GM19438 (cell line): ENCODE measurements at regions not wholly inside any gene's neighbourhood (a gene's known extent, or its start where the extent isn't known, plus 50 kb on each side); places are given as distances from the start of the nearest gene placed in this dataset.

Experiments
- ATAC-seq: cut with Tn5 transposase; IDR thresholded peaks from one replicate; pipeline ENCODE4 v1.9.1; 2021; ENCODE audit warnings: low read depth; ENCODE audit not compliant: unreplicated experiment

DNA sequence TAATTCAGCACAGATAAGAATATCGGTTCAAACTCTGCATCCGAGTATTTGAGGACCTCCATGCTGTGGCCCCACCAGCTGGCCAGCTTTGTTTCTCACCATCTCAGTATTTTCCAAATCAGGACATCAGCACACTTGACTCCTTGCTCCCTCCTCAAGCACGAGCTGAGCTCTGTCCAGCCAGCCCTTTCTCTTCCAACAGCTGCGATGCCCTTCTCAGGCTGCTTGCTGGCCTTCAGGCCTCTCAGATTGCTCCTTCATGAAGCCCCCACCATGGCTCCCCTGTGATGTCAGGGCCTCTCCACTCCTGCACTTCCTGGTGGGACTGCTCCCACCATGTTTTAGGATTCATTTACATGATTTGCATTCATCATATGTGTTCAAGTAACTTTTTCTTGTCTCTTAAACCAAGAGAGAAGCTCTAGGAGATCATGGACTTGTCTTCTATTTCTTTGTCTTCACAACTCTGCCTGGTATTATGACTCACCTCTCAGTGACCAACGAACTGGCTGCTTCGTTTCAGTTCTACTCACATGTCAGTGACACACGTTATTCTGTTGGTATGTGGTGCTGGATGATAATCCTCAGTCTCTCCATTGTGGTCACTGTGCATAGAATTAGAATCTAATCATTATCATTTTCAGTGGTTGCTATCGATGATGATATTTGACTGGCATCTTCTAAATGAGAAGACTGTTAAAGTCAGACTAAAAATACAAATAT, 471.7 kb downstream of the EFNB2 start:
- ATAC-seq, result no peak

DNA sequence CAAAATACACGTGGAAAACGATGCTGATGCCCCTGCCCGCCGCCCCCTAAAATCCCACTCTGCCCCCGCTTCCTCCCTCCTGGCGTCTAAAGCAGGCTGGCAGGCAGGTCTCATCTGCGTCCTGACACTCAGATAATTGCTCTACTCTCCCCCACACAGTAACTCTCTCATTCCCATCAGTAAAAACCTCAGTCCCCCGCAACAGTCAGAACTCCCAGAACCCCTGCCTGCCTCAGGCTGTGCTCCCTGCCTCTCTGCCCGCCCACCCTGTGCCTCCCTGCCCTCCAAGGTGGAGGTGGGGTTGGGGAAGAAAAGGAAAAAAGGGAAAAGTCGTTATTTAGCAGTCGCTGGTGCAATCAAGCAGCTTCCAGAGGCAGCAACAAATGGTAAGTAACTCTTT, 473.7 kb downstream of the EFNB2 start:
- no peak for ATAC-seq

DNA sequence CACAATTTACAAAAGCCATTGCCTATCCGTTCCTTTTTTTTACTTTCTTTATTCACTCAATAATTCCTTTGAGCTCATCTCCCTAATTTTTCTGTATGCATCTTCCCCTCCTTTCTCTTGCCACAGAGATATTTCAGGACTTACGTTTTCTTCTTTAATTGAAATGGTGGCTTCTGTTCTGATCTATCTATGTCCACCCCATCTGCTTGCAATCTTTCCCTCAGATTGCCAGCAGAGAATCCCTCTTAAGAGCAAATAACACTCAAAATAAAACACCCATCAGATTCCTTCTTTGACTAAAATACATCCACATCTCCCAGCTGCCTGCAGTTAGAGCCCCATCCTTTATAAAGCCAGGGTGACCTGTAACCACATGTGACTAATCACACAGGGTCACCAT, 478.6 kb downstream of the EFNB2 start:
- ATAC-seq, result no peak

DNA sequence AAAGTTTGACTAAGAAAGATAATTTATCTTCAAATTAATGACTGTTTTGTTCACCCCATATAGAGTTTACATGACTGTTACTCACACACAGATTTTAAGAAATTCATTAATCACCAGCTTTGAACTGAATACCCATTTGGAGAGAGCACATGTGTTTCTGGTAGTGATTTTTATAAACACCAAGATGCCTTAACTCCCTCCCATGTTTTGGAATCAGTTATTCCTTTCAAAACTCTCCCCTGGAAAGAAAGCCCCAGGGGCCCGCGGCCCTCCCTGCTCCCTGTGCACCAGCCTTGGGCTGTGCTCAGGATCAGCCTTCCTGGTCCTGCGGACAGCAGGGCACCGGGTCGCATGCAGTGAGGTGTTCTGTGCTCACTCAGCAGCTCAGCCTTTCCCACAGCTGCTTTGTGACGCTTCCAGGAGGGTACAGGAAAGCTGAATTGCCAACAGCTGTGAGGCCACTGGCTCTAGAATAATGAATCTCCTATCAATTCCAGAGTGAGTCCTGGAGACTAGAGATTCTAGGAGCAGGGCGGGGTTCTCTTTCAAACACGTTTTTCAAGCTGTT, 483.2 kb downstream of the EFNB2 start:
- no peak for ATAC-seq

DNA sequence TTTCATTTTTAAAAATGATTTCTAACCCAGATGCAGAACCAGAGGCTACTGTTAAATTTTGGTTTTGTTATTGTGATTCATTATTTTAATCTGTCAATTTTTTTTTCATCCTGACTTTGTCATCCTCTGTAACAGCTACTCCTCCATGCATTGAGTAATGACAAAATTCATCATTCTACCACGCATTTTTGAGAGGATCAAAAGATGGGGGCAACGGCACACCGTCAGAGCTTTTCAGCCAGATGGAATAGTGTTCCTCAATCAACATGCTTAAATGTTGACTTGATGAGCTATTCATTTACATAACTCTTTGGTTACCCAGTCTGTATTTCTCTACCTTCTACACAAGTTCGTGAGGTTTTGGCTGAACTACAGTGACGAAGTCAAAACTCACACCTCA, 486.3 kb downstream of the EFNB2 start:
- no peak for ATAC-seq

DNA sequence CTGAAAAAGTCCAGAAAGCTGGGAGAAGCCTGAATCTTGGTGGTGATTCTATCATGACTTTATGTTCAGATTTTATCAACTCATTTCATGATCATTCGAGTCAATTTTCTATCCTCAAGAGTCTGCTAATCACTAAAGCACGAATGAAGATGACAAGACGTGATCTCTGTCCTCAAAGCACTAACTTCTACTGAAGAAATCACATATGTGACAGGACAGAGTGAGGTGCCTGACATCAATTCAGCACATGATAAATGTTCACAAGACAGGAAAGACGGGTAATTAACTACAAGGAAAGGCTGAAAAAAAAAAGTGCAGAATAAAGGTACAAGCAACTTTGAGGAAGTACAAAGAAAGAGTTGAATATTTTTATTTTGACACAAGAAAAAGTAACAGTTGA, 487.1 kb downstream of the EFNB2 start:
- no peak for ATAC-seq

DNA sequence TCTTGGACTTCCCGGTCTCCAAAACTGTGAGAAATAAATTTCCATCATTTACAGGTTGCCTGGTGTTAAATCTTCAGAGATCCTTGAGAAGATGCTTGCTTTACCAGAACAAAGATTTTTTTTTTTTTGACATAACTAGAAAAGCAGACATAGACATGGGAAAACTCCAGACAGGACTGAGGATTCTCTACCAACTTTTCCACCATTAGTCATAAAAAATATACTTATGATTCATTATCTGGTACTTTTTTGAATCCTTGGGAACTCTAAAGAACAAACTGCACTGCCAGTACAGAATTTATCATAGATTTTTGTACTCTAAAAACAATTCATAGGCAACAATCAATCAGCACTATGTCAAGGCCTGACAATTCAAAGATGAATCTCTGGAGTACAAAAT, 487.6 kb downstream of the EFNB2 start:
- ATAC-seq, result no peak

DNA sequence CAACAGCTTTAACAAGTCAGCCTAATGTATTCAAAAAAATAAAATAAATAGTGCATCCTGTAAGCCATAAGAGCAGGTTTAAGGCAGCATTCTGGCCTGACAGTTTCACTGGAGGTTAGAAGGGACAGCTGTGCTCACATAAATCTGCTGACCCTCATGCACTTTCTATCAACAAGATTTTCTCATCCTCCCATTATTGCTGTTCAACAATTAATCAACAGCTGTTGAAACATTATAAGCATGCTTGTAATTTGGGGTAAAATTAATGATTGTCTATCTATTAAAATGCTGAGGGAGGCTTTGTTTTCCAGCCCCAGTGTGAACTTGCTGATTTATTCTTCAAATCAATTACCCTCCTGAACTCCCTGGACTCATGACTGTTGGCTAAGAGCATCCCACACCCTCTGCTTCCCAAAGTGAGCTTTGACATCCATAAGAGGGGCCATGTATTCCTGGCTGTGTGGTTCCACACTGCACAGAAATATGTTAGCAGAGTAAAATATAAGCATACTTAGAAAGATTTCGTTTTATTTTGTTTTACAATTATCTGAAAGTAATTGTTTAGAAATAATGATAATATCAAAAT, 492.4 kb downstream of the EFNB2 start:
- ATAC-seq, result no peak

DNA sequence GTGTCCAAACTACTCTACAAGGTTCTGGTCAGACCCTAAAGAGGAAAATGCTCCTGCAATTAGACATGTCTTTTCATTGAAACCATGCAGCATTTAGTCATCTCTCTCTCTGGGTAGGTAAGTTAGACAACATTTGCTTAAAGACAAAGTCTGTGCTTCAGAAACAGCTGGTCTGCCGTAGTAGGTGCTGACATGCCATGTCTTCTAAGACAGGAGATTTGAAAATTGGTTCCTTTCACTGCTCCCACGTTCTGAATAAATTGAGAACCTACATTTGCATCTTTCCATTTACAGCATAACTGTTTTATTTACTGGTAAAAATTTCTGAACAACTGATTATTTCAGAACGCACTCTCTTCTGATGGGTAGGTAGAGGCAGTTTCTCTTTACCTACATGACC, 494.0 kb downstream of the EFNB2 start:
- no peak for ATAC-seq

DNA sequence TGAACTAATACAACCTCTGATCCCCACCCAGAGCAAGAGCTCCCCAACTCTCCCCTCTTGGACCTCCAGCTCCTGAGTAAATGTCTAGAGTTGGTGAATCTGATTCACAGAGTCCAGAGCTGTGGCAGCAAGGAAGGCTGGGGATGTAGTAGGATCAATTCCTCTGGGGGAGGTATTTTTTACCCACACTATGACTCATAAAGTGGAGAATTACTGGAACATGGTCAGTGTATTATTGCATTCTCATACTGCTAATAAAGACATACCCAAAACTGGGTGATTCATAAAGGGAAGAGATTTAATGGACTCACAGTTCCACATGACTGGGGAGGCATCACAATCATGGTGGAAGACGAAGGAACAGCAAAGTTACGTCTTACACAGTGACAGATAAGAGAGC, 496.7 kb downstream of the EFNB2 start:
- ATAC-seq, result no peak

DNA sequence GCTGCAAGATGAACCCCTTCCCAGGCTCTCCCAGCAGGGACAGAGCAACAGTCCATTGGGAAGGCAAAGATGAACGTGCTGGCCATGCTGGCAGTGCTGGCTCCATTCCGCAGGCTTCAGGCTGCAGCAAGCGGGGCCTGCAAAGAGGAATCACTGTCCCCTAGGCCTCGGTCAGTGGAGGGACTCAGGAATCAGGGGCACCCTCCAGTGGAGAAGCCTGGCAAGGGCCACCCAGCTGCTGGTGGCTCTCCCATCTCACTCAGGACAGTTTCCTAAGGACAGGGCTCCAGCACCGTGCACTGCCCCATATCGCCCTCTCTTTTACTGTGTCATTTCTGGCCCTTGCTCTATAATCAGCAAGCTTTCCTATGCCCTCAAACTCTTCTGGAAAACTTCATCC, 498.6 kb downstream of the EFNB2 start:
- ATAC-seq, result no peak

DNA sequence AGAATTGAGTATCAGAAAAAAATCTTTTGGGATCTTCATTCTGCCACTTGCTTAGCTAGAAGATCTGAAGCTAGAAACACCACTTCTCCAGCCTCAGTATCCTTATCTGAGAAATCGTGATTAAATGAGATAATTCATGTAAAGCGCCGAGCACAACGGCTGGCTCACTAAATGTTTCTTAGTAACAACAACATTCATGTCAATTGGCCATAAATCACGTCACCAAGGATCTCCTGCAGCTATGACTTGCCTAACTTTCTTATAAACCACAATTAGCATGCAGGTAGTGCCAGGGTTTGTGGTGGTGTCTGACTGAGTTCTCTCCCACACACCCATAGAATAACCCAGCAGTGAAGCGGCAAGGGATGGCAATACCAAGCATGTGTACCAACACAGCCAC, 501.3 kb downstream of the EFNB2 start:
- no peak for ATAC-seq

DNA sequence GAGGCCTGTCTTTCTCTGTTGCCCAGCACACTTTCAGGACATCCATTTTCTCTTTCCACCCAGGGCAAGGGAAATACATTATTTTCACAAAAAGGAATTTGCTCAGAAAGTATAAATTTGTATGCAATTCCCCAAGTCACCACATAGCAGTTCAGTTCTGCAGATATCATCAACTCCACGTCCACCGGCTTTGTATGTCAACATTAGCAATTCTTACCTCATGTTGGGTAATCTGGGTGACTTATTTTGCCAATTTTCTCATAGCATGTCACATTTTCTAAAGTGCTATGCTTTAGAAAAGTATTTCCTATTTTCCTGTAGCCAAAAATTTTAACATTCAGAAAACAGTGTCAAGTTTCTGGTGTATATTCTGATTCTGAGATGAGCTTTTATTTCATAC, 501.8 kb downstream of the EFNB2 start:
- ATAC-seq, result no peak

DNA sequence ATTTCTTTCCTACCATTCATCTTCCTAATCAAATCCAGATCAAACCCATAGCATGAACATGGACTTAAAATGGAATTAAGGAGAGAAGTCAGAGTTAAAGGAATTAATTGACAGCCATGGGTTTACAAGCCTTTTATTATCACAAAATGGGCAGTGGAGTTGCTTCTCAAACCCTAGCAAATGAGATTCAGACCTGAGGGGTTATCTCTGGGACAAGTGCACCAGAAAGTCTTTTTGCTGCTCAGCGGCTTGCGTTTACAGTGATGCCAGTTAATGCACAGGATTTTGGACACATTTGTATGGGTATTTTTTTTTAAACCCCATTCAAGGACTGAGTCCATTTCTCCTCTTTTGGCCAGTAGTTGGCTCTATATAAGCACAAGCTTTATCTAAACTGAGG, 503.0 kb downstream of the EFNB2 start:
- ATAC-seq, result no peak

DNA sequence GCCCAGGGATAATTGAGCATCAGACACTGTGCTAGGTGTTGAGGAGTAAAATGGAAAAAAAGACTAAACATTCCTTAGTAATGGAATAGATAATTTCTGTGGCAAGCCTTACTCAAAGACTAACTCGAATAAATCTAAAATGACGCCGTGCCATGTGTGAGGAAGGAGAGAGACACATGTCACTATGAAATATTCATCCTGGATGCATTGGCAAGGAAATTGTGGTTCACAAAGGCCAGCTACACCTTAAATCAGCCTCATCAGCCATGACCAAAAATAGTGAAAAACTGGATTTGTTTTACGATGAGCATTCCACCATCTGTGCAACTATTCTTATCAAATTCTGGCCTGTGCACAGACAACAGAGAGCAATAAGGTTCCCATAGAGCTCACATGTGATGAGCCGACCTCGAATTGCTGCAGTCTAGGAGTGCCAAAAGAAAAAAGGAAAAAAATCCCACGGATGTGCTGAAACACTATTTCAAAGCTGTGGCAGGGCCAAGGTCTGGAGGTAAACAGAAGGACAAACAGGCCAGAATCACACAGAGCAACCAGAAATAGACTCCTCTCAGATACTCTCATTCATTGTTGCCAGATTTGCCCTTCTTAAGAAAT, 505.7 kb downstream of the EFNB2 start:
- no peak for ATAC-seq

DNA sequence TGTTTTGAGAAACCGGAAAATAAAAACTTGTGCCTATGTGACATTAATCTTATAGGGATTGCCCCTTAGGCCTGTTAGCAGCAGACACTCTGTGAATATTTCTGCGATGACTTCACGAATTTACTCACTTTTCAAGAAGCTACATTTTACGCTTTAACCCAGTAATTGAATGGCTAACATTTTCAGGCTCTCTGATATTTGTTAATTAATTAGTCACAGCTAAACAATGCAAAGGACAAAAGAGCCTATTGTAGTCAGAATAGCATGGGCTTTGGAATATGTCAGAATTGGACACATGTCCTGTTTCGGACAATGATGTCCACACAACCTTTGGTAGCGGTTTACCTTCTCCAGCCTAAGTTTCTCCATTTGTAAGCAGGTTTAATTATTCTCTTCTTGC, 506.6 kb downstream of the EFNB2 start:
- no peak for ATAC-seq

DNA sequence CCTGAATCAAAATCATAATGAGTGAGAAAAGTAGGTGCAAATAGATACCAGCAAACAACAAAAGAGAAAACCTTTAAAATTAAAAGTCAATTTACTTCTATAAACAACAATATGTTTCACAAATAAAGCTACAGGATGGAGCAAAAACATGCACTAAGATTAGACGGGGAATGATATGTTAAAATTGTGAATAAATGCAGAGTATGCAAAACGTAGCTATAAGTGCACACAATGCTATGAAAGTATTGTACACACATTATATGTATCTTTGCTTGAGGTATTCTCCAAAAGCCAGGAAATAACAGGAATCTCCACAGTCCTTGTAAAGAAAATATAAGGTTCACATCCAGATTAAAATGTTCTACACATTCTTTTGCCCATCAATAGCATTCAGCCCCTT, 523.9 kb downstream of the EFNB2 start:
- ATAC-seq, result no peak

DNA sequence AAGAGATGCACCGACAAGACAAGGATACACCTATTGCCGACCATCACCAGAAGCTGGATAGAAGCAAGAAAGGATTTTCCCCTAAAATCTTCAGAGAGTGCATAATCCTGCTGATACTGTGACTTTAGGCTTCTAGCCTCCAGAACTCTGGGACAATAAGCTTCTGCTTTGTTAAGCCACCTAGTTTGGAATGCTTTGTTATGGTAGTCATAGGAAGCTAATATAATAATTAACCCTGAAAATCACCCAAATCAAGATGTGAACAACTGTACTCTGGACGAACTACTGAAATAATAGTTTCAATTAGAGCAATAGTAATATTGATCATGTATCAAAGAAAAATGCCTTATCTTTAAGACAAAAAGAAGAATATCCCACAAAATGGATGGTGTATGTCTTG, 524.6 kb downstream of the EFNB2 start:
- no peak for ATAC-seq

DNA sequence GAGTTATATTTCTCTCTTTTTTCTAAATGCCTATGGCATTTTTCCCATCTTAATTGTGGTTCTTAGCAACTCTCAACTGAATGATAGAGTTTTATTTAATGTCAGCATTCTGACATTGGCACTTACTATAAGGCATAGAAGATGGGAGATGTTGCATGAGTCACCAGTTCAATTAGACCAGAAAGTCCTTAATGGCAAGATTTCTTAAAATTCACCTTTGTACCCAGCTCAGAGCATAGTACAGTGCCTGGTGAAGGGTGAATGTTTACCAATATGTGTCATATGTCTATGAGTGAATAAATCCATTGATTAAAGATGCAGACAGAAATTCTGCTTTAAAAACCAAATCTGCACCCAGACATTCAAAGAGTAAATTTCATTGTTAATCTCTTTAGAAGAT, 526.9 kb downstream of the EFNB2 start:
- ATAC-seq, result no peak

DNA sequence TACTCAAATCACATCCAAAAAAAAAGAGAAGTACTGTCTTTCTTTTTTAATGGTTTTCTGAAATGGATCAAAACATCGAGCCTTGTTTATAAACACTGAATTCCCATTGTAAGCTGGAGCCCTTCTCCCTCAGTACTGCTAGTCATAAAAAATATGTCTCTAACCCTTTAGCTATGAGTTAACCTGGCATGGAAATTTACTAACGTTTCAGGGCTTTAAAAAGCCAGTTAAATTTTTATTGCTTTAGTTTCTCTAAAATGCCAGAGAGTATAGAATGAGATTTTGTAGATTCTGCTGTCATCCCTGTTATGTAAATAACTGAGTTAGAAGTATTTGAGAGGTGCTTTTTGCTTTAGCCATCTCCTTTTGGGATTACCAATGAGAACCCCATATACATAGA, 528.3 kb downstream of the EFNB2 start:
- no peak for ATAC-seq

DNA sequence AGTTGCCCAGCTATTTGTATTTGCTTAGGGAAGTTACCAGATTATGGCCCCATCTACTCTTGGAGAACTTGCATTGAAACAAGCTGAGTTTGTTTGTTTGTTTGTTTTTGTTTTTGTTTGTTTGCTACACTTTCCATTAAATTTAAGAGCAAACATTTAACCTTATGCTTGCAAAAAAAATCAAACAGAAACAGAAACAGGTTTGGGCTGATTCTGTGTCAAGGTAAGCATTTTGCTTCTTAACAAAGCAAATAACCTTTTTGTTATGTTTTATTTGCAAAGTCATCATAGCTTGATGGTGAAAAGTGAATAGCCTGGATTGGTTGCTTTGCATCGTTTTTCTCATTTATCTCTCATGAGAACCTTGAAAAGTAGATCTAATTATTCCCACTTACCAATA, 531.8 kb downstream of the EFNB2 start:
- ATAC-seq, result no peak

DNA sequence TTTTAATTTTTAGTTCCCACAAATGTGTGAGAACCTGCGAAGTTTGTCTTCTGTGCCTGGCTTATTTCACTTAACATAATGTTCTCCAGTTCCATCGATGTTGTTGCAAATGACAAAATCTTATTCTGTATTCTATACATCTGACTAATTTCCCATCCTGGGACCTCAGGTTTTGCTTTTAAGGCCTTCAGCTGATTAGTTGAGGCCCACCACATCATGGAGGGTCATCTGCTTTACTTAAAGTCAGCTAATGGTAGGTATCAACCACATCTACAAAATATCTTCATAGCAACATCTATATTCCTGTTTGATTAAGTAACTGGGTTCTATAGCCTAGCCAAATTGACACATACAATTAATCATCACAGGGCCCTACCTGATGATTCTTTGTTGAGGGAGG, 534.0 kb downstream of the EFNB2 start:
- no peak for ATAC-seq
